ENCODE measurements at regions not wholly inside any gene's neighbourhood (a gene's known extent, or its start where the extent isn't known, plus 50 kb on each side); places are given as distances from the start of the nearest gene placed in this dataset.
"Not testable (repeated sequence)": the region's sequence is repeated elsewhere in the genome, so short reads cannot be mapped to it uniquely, and the experiment has no call there.

- H3K27me3 ChIP-seq (ENCODE audit: control insufficient read depth in 2 of 2, insufficient read depth in 2 of 2, low read length in 2 of 2) = no peaks in the 10 kb centered on the region
- H3K4me2 ChIP-seq (ENCODE audit: insufficient read depth, low read length) = no peak overlapping the region
- no peak overlapping the region for H2AFZ ChIP-seq (ENCODE audit: low read depth, low read length)
- H4K20me1 ChIP-seq (replicated peaks; ENCODE audit: control insufficient read depth, extremely low read depth, insufficient read depth, low read length) = no peaks in the 10 kb centered on the region
- no peak overlapping the region for H3K4me3 ChIP-seq (replicated peaks in 1 of 3; ENCODE audit: insufficient read depth in 1 of 3, low read depth in 1 of 3, low read length in 3 of 3)
- BruUV-seq (replicated peaks) = no TSS peak
- DNase-seq (ENCODE audit: low read depth, low spot score) (no peak), FAIRE-seq (no peak)
- H3K9me1 ChIP-seq (replicated peaks; ENCODE audit: control insufficient read depth, extremely low read depth, insufficient read depth, low read length) = no peaks in the 10 kb centered on the region
- H3K9ac ChIP-seq (replicated peaks; ENCODE audit: extremely low read depth, insufficient read depth, low read length) = no peak overlapping the region
- CTCF ChIA-PET = no interaction called here
- H3K36me3 ChIP-seq (ENCODE audit: control insufficient read depth in 2 of 2, extremely low read depth in 1 of 2, insufficient read depth in 2 of 2, low read length in 2 of 2) = no peaks in the 10 kb centered on the region
- H3K9me3 ChIP-seq (replicated peaks; ENCODE audit: control insufficient read depth, insufficient read depth, low read length) = no peaks in the 10 kb centered on the region
- intact Hi-C loops (cut with micrococcal nuclease) = no loop called here
- TF ChIP-seq GATA2 (IDR thresholded peaks at IDR 0.05; ENCODE audit: insufficient read depth, insufficient read length, low read depth, low read length) (no peak), MYC (IDR thresholded peaks at IDR 0.05; ENCODE audit: low read depth, low read length) (no peak), JUN (IDR thresholded peaks at IDR 0.05; ENCODE audit: borderline replicate concordance, insufficient read depth, insufficient read length, low read depth) (no peak), EZH2 (IDR thresholded peaks at IDR 0.05; ENCODE audit: borderline replicate concordance, low read depth, low read length, severe bottlenecking) (no peak), POLR2A (IDR thresholded peaks at IDR 0.05; ENCODE audit: low read depth, low read length) (no peak), MAX (IDR thresholded peaks at IDR 0.05; ENCODE audit: insufficient read depth, insufficient read length) (no peak), FOS (IDR thresholded peaks at IDR 0.05; ENCODE audit: borderline replicate concordance, insufficient read depth, low read length) (no peak), POLR2AphosphoS5 (IDR thresholded peaks at IDR 0.05; ENCODE audit: insufficient read depth, low read depth, low read length) (no peak)
- TF ChIP-seq, protein P1, sequence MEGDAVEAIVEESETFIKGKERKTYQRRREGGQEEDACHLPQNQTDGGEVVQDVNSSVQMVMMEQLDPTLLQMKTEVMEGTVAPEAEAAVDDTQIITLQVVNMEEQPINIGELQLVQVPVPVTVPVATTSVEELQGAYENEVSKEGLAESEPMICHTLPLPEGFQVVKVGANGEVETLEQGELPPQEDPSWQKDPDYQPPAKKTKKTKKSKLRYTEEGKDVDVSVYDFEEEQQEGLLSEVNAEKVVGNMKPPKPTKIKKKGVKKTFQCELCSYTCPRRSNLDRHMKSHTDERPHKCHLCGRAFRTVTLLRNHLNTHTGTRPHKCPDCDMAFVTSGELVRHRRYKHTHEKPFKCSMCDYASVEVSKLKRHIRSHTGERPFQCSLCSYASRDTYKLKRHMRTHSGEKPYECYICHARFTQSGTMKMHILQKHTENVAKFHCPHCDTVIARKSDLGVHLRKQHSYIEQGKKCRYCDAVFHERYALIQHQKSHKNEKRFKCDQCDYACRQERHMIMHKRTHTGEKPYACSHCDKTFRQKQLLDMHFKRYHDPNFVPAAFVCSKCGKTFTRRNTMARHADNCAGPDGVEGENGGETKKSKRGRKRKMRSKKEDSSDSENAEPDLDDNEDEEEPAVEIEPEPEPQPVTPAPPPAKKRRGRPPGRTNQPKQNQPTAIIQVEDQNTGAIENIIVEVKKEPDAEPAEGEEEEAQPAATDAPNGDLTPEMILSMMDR (IDR thresholded peaks at IDR 0.05; ENCODE audit: extremely low read depth in 1 of 2, insufficient read depth in 1 of 2, low read depth in 1 of 2, low read length in 2 of 2) = no peak
- no peak overlapping the region for H3K27ac ChIP-seq (ENCODE audit: insufficient read depth, low read depth, low read length)
- peaks cover 21% of the 10 kb centered on the region for H3K4me1 ChIP-seq (ENCODE audit: control insufficient read depth, extremely low read depth, insufficient read depth, low read length)
- dilution Hi-C loops (cut with MboI; ENCODE audit: extremely low pct_ligation_motif_present, low sequenced_read_pairs) = no loop called here
- H3K79me2 ChIP-seq (ENCODE audit: control insufficient read depth, insufficient read depth, low read length) = no peaks in the 10 kb centered on the region
- POLR2A ChIA-PET = no interaction called here
Observed at GRCh38 chr13:80523134-80523533, 182.2 kb upstream of the SPRY2 start.

DNA sequence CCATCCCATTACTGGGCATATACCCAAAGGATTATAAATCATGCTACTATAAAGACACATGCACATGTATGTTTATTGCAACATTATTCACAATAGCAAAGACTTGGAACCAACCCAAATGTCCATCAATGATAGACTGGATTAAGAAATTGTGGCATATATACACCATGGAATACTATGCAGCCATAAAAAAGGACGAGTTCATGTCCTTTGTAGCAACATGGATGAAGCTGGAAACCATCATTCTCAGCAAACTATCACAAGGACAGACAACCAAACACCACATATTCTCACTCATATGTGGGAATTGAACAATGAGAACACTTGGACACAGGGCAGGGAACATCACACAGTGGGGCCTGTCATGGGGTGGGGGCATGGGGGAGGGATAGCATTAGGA is 181.5 kb upstream of the SPRY2 start:
- H3K9me3 ChIP-seq (replicated peaks; ENCODE audit: control insufficient read depth, insufficient read depth, low read length); intact Hi-C loops (cut with micrococcal nuclease); BruUV-seq (replicated peaks); H3K36me3 ChIP-seq (ENCODE audit: control insufficient read depth in 2 of 2, extremely low read depth in 1 of 2, insufficient read depth in 2 of 2, low read length in 2 of 2); CTCF ChIA-PET; FAIRE-seq; H3K4me3 ChIP-seq (replicated peaks in 1 of 3; ENCODE audit: insufficient read depth in 1 of 3, low read depth in 1 of 3, low read length in 3 of 3); H4K20me1 ChIP-seq (replicated peaks; ENCODE audit: control insufficient read depth, extremely low read depth, insufficient read depth, low read length); H3K4me2 ChIP-seq (ENCODE audit: insufficient read depth, low read length); POLR2A ChIA-PET; H3K27me3 ChIP-seq (ENCODE audit: control insufficient read depth in 2 of 2, insufficient read depth in 2 of 2, low read length in 2 of 2); H3K79me2 ChIP-seq (ENCODE audit: control insufficient read depth, insufficient read depth, low read length); H3K9ac ChIP-seq (replicated peaks; ENCODE audit: extremely low read depth, insufficient read depth, low read length); DNase-seq (ENCODE audit: low read depth, low spot score); dilution Hi-C loops (cut with MboI; ENCODE audit: extremely low pct_ligation_motif_present, low sequenced_read_pairs); H3K27ac ChIP-seq (ENCODE audit: insufficient read depth, low read depth, low read length); H2AFZ ChIP-seq (ENCODE audit: low read depth, low read length); H3K9me1 ChIP-seq (replicated peaks; ENCODE audit: control insufficient read depth, extremely low read depth, insufficient read depth, low read length): not testable (repeated sequence)
- peaks cover 17% of the 10 kb centered on the region for H3K4me1 ChIP-seq (ENCODE audit: control insufficient read depth, extremely low read depth, insufficient read depth, low read length)

Data from endothelial cell of umbilical vein (primary cell).